ENCODE measurements at regions not wholly inside any gene's neighbourhood (a gene's known extent, or its start where the extent isn't known, plus 50 kb on each side); places are given as distances from the start of the nearest gene placed in this dataset.

GRCh38 chr10:107280293-107280692 is 115.8 kb upstream of the SORCS1 start:
- Histone ChIP-seq H3K36me3 (no peaks in the 10 kb centered on the region), H3K9me3 (no peaks in the 10 kb centered on the region), H3K27ac (no peak overlapping the region), H3K27me3 (replicated peaks; ENCODE audit: insufficient read depth) (no peaks in the 10 kb centered on the region), H3K4me1 (ENCODE audit: control insufficient read depth in 1 of 2, low read depth in 2 of 2) (no peaks in the 10 kb centered on the region), H3K4me3 (no peak overlapping the region)
- no peak for TF ChIP-seq CTCF (IDR thresholded peaks at IDR 0.05)
- ATAC-seq (ENCODE audit: insufficient number of reproducible peaks, low FRiP score, low read depth) (no peak), DNase-seq (ENCODE audit: low spot score) (no peak)

- no peak for ATAC-seq (ENCODE audit: insufficient number of reproducible peaks, low FRiP score, low read depth)
- Histone ChIP-seq H3K27ac (no peak overlapping the region), H3K27me3 (replicated peaks; ENCODE audit: insufficient read depth) (no peaks in the 10 kb centered on the region), H3K9me3 (no peaks in the 10 kb centered on the region), H3K4me3 (no peak overlapping the region), H3K36me3 (no peaks in the 10 kb centered on the region), H3K4me1 (ENCODE audit: control insufficient read depth in 1 of 2, low read depth in 2 of 2) (no peaks in the 10 kb centered on the region)
- TF ChIP-seq CTCF (IDR thresholded peaks at IDR 0.05), result no peak
- no peak for DNase-seq (ENCODE audit: low spot score)
Measured at GRCh38 chr10:107277591-107277990, 113.1 kb upstream of the SORCS1 start.

- no peak overlapping the region for H3K4me3 ChIP-seq
- no peaks in the 10 kb centered on the region for H3K27me3 ChIP-seq (replicated peaks; ENCODE audit: insufficient read depth)
- H3K27ac ChIP-seq, result no peak overlapping the region
- H3K9me3 ChIP-seq, result no peaks in the 10 kb centered on the region
- no peak for TF ChIP-seq CTCF (IDR thresholded peaks at IDR 0.05)
- DNase-seq (ENCODE audit: low spot score) (no peak), ATAC-seq (ENCODE audit: insufficient number of reproducible peaks, low FRiP score, low read depth) (no peak)
- no peaks in the 10 kb centered on the region for H3K4me1 ChIP-seq (ENCODE audit: control insufficient read depth in 1 of 2, low read depth in 2 of 2)
- H3K36me3 ChIP-seq, result no peaks in the 10 kb centered on the region
Measured at GRCh38 chr10:107275806-107276205, 111.3 kb upstream of the SORCS1 start.

- TF ChIP-seq CTCF (IDR thresholded peaks at IDR 0.05), result no peak
- Histone ChIP-seq H3K27me3 (replicated peaks; ENCODE audit: insufficient read depth) (no peaks in the 10 kb centered on the region), H3K27ac (no peak overlapping the region), H3K9me3 (no peaks in the 10 kb centered on the region), H3K4me1 (ENCODE audit: control insufficient read depth in 1 of 2, low read depth in 2 of 2) (no peaks in the 10 kb centered on the region), H3K36me3 (no peaks in the 10 kb centered on the region), H3K4me3 (no peak overlapping the region)
- ATAC-seq (ENCODE audit: insufficient number of reproducible peaks, low FRiP score, low read depth) (no peak), DNase-seq (ENCODE audit: low spot score) (no peak)
Measured at GRCh38 chr10:107269626-107270025, 105.1 kb upstream of the SORCS1 start.

- H3K4me1 ChIP-seq (ENCODE audit: control insufficient read depth in 1 of 2, low read depth in 2 of 2), result no peaks in the 10 kb centered on the region
- no peaks in the 10 kb centered on the region for H3K36me3 ChIP-seq
- no peaks in the 10 kb centered on the region for H3K27me3 ChIP-seq (replicated peaks; ENCODE audit: insufficient read depth)
- ATAC-seq (ENCODE audit: insufficient number of reproducible peaks, low FRiP score, low read depth) (no peak), DNase-seq (ENCODE audit: low spot score) (no peak)
- H3K27ac ChIP-seq, result no peak overlapping the region
- no peaks in the 10 kb centered on the region for H3K9me3 ChIP-seq
- no peak for TF ChIP-seq CTCF (IDR thresholded peaks at IDR 0.05)
- H3K4me3 ChIP-seq, result no peak overlapping the region
Measured at GRCh38 chr10:107264742-107265141, 100.2 kb upstream of the SORCS1 start.
